C4-2B (cell line): ENCODE measurements at regions not wholly inside any gene's neighbourhood (a gene's known extent, or its start where the extent isn't known, plus 50 kb on each side); places are given as distances from the start of the nearest gene placed in this dataset.
"Not testable (repeated sequence)": the region's sequence is repeated elsewhere in the genome, so short reads cannot be mapped to it uniquely, and the experiment has no call there.

Experiments used
- H3K27ac ChIP-seq: fragments of 450-650 bp; 2 replicates; pipeline ENCODE4 v1.5.1; 2017
- ZFX ChIP-seq: fragments of 450-650 bp; IDR thresholded peaks from 2 replicates; pipeline ENCODE4 v1.6.1; 2017
- TF ChIP-seq, protein P1 (sequence below): fragments of 450-650 bp; conservative IDR thresholded peaks from 2 replicates; pipeline ENCODE4 v1.5.1; 2017; ENCODE audit warnings: mild to moderate bottlenecking

DNA sequence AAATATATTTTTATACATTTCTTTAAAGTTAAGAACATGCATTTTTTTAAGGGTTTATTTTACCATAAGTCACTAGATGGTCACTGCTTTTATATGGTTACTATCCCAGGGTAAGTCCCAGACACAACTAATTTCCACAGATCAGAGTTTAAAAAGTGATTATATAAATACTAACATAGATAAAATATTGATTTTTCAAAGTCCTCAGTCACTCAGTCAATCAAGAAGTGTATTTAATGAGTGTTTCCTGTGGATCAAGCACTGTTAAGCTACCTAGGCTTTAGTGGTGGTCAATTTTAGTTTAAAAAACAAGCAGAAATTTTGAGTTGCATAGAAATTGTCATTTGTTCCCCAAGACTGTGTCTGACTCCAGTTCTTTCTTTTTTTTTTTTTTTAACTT, 399.5 kb upstream of the SYNCRIP start:
- no peak overlapping the region for H3K27ac ChIP-seq
- no peak for TF ChIP-seq ZFX
- TF ChIP-seq, protein P1, sequence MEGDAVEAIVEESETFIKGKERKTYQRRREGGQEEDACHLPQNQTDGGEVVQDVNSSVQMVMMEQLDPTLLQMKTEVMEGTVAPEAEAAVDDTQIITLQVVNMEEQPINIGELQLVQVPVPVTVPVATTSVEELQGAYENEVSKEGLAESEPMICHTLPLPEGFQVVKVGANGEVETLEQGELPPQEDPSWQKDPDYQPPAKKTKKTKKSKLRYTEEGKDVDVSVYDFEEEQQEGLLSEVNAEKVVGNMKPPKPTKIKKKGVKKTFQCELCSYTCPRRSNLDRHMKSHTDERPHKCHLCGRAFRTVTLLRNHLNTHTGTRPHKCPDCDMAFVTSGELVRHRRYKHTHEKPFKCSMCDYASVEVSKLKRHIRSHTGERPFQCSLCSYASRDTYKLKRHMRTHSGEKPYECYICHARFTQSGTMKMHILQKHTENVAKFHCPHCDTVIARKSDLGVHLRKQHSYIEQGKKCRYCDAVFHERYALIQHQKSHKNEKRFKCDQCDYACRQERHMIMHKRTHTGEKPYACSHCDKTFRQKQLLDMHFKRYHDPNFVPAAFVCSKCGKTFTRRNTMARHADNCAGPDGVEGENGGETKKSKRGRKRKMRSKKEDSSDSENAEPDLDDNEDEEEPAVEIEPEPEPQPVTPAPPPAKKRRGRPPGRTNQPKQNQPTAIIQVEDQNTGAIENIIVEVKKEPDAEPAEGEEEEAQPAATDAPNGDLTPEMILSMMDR, result no peak

DNA sequence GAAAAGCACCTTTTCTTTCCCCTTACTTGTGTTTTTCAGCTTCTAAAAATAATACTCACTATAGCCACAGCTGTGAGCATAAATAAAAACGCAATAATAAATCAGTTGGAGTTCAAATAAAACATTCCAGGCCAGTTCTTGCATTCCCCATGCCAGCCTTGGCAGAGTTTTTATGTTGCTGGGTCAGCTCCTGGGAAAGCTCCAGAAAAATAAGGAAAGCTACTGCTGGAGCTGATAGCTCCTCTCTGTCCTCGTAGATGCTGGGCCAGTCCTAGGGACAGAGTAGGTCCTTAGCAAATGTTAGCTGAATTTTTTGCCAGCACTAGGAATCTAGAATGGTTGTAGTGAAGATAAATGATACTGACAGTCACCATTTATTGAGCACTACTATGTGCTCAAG, 389.0 kb upstream of the SYNCRIP start:
- no peak for TF ChIP-seq ZFX
- TF ChIP-seq, protein P1, result no peak
- H3K27ac ChIP-seq, result no peak overlapping the region

DNA sequence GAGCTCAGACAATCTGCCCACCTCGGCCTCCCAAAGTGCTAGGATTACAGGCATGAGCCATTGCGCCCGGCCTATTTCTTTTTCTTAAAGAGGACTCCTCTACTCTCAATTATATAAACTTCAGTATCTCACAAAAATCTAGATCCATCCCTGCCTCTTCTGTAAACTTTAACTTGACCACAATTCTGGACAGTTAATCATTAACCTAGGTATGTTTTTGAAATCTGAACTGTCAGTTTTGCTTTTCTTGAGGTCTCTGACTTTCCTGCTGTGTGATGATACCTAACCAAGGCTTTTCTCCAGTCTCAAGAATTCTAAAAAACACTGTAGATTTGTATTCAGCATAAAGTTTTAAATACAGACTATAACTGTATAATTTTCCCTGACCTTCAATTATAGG, 388.2 kb upstream of the SYNCRIP start:
- no peak overlapping the region for H3K27ac ChIP-seq
- no peak for TF ChIP-seq ZFX
- TF ChIP-seq, protein P1, result no peak

DNA sequence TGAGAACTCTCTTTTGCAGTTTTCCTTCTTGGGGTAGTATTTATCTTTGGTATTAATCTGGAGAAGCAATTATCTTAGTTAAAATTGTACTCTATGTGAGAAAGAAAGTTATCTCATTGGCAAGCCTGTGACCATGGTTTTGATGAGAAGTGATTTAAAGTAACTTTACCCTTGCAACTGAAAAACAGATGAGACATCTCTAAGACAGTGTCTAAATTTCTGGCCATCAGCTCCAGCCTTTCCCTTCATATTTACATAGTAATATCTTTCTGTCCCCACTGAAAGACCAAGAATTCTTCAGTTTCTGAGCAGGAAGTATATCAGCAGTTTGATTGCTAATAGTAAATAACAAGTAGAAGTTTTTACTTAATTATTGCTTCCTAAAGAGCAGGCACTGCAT, 386.1 kb upstream of the SYNCRIP start:
- no peak for TF ChIP-seq ZFX
- TF ChIP-seq, protein P1, result no peak
- no peak overlapping the region for H3K27ac ChIP-seq

DNA sequence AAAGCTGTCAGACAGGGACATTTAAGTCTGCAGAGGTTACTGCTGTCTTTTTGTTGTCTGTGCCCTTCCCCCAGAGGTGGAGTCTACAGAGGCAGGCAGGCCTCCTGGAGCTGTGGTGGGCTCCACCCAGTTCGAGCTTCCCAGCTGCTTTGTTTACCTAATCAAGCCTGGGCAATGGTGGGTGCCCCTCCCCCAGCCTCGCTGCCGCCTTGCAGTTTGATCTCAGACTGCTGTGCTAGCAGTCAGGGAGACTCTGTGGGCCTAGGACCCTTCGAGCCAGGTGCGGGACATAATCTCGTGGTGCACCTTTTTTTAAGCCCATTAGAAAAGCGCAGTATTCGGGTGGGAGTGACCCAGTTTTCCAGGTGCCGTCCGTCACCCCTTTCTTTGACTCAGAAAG, 384.2 kb upstream of the SYNCRIP start:
- H3K27ac ChIP-seq, result not testable (repeated sequence)

DNA sequence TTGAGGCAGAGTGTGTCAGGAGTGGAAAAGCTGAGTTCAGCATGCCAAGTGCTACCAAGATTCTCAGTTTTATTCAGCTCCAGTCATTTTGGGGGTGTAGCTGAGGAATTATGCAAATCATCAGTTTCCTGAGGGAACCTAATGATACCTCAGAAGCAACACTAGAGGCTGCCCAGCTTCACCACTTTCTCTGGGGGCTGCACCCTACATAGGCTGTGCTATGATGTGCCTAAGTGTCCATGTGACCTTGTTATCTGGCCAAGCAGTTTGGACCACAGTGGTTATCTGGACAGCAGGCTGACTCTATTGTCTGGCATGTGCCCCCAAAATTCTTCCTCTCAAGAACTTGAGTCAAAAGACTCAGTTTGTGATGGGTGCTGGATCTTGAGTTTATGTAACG, 374.6 kb upstream of the SYNCRIP start:
- TF ChIP-seq, protein P1, result no peak
- TF ChIP-seq ZFX, result no peak
- H3K27ac ChIP-seq, result no peak overlapping the region

DNA sequence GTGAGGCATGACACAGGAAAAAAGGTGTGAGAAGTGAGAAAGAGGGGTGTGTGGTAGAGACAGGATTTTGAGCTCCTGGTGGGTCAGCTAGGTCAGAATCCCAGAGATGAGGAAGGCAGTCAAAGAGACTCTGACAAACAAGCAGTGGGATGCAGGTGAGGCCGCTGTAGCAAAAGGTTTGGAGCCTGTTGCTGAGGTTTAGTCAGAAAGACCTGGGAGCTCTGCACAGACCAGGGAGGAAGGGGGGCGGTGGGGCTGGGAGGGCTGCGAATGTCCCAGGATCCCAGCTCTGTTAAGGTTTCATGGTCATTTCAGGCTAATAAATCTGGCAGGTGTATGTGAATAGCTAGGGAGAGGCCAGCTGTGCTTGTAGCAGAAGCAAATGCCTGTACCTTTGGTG, 373.9 kb upstream of the SYNCRIP start:
- H3K27ac ChIP-seq, result no peak overlapping the region
- TF ChIP-seq, protein P1, result no peak
- TF ChIP-seq ZFX, result no peak

DNA sequence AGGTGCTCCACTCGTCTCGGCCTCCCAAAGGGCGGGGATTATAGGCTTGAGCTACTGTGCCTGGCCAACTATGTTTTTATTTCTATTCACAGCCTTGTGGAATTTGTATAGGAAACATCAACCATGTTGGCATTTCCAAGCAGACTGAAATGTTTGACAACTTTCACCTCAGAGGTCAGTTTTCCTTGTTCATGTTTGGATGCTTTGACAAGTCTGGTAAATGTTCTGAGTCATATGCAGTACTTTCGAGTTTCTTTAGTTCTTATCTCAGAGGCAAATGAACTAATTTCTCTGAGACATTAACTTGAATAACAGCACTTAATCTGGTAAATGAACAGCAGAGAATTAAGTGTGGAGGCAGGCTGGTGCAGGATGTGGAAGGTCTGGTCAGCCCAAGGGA, 373.4 kb upstream of the SYNCRIP start:
- TF ChIP-seq, protein P1, result no peak
- no peak for TF ChIP-seq ZFX
- H3K27ac ChIP-seq, result no peak overlapping the region

DNA sequence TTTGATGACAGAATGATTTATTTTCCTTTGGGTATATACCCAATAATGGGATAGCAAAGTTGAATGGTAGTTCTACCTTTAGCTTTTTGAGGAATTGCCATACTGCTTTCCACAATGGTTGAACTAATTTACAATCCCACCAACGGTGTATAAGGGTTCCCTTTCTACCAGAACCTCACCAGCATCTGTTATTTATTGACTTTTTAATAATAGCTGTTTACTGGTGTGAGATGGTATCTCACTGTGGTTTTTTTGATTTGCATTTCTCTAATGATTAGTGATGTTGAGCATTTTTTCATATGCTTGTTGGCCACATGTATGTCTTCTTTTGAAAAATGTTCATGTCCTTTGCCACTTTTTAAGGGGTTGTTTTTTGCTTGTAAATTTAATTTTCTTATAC, 370.3 kb upstream of the SYNCRIP start:
- H3K27ac ChIP-seq, result not testable (repeated sequence)
